Endothelial cell (in vitro differentiated cells): ENCODE measurements at regions not wholly inside any gene's neighbourhood (a gene's known extent, or its start where the extent isn't known, plus 50 kb on each side); places are given as distances from the start of the nearest gene placed in this dataset.

ENCODE experiments used
- DNase-seq: peaks from one replicate; pipeline ENCODE4 v3.0.0; 2021; ENCODE audit warnings: low spot score
- H3K27ac Mint-ChIP-seq: one replicate; pipeline ENCODE4 v1.8.0; 2021; ENCODE audit warnings: mixed read lengths, inconsistent platforms; ENCODE audit not compliant: unreplicated experiment
- H3K27me3 Mint-ChIP-seq: one replicate; pipeline ENCODE4 v1.8.0; 2021; ENCODE audit warnings: mild to moderate bottlenecking, moderate library complexity, mixed read lengths, inconsistent platforms; ENCODE audit not compliant: unreplicated experiment
- H3K36me3 Mint-ChIP-seq: one replicate; pipeline ENCODE4 v1.8.0; 2021; ENCODE audit warnings: mild to moderate bottlenecking, low read depth, mixed read lengths, inconsistent platforms; ENCODE audit not compliant: unreplicated experiment
- H3K4me1 Mint-ChIP-seq: one replicate; pipeline ENCODE4 v1.8.0; 2021; ENCODE audit warnings: mild to moderate bottlenecking, mixed read lengths, inconsistent platforms; ENCODE audit not compliant: unreplicated experiment
- H3K4me3 Mint-ChIP-seq: one replicate; pipeline ENCODE4 v1.8.0; 2021; ENCODE audit warnings: mild to moderate bottlenecking, mixed read lengths, inconsistent platforms; ENCODE audit not compliant: unreplicated experiment
- H3K9me3 Mint-ChIP-seq: one replicate; pipeline ENCODE4 v1.8.0; 2021; ENCODE audit warnings: mixed read lengths, inconsistent platforms; ENCODE audit not compliant: unreplicated experiment
- CTCF ChIP-seq: fragments of 200-600 bp; sonication (generic); IDR thresholded peaks from one replicate; pipeline ENCODE4 v1.5.0; 2021; ENCODE audit warnings: antibody characterized with exemption; ENCODE audit not compliant: unreplicated experiment

- Mint-ChIP-seq H3K9me3 (no peaks in the 10 kb centered on the region), H3K27ac (no peak overlapping the region), H3K4me3 (no peak overlapping the region), H3K27me3 (no peaks in the 10 kb centered on the region), H3K36me3 (no peaks in the 10 kb centered on the region), H3K4me1 (no peaks in the 10 kb centered on the region)
- DNase-seq, result no peak
- TF ChIP-seq CTCF, result no peak
Measured at GRCh38 chr18:73414069-73414468, 546.3 kb upstream of the NETO1 start.

- Mint-ChIP-seq H3K9me3 (no peaks in the 10 kb centered on the region), H3K27ac (no peak overlapping the region), H3K4me1 (peaks cover 11% of the 10 kb centered on the region), H3K27me3 (no peaks in the 10 kb centered on the region), H3K36me3 (no peaks in the 10 kb centered on the region), H3K4me3 (no peak overlapping the region)
- no peak for DNase-seq
- TF ChIP-seq CTCF, result no peak
Measured at GRCh38 chr18:73409242-73409641, 541.5 kb upstream of the NETO1 start.

DNA sequence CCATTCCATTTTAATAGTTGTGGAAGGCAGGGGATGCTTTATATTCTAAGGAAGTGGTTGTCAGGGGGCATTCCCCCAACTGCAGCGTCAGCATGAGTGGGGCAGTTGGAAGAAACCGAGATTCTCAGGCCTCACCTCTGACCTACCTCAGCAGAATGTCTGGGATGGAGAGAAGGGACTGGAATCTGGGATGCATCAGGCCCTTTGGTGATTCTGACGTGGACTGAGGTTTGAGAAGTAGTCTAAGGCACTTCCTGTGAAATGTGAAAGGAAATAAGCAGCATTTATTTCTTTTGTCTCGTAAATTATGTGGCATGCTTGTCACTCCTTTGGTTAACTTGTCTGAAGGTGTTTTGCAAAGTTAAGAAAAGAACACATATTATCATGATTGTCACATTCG is 540.7 kb upstream of the NETO1 start:
- Mint-ChIP-seq H3K27ac (no peak overlapping the region), H3K27me3 (no peaks in the 10 kb centered on the region), H3K9me3 (no peaks in the 10 kb centered on the region), H3K36me3 (no peaks in the 10 kb centered on the region), H3K4me1 (peaks cover 11% of the 10 kb centered on the region), H3K4me3 (no peak overlapping the region)
- TF ChIP-seq CTCF, result no peak
- no peak for DNase-seq

- no peak overlapping the region for H3K4me3 Mint-ChIP-seq
- DNase-seq, result no peak
- no peaks in the 10 kb centered on the region for H3K27me3 Mint-ChIP-seq
- peaks cover 11% of the 10 kb centered on the region for H3K4me1 Mint-ChIP-seq
- H3K9me3 Mint-ChIP-seq, result no peaks in the 10 kb centered on the region
- no peak for TF ChIP-seq CTCF
- H3K27ac Mint-ChIP-seq, result no peak overlapping the region
- H3K36me3 Mint-ChIP-seq, result no peaks in the 10 kb centered on the region
Measured at GRCh38 chr18:73407506-73407905, 539.7 kb upstream of the NETO1 start.

DNA sequence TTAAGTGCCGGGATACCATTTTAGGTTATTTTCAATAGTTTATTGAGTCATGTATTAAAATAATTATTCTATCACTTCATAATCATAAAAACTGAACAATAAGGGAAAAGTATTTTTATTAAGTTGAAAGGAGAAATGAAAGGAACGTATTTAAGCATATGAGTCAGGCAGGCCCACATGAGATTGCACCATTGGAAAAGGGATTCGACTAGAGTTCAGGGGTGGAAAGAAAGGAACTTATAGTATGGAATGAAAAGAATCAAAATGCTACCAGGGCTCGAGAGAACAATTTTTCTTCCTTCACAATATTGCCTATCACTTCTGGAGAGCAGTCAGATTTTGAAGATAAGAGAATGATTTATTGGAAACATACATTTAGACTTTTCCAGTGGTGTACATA is 516.5 kb upstream of the NETO1 start:
- Mint-ChIP-seq H3K36me3 (no peaks in the 10 kb centered on the region), H3K4me1 (no peaks in the 10 kb centered on the region), H3K4me3 (no peak overlapping the region), H3K9me3 (no peaks in the 10 kb centered on the region), H3K27me3 (no peaks in the 10 kb centered on the region), H3K27ac (no peak overlapping the region)
- TF ChIP-seq CTCF, result no peak
- DNase-seq, result no peak
